HCT116 (cell line): ENCODE measurements at regions not wholly inside any gene's neighbourhood (a gene's known extent, or its start where the extent isn't known, plus 50 kb on each side); places are given as distances from the start of the nearest gene placed in this dataset.

Experiments
- ATAC-seq: fragments of 200-7000 bp; cut with Tn5 transposase; 2 replicates; pipeline ENCODE4 v1.9.1; 2020; ENCODE audit warnings: mild to moderate bottlenecking, moderate library complexity
- BruUV-seq: library from RNA; stranded (reverse); fragments of 400-500 nt; replicated peaks from 2 replicates; lab custom pipeline; 2021; lab: Mats Ljungman, UMichigan
- CTCF ChIA-PET: fragments of 300-600 bp; sonication (Branson Sonifier 250); formaldehyde crosslinking; loops from one replicate; lab custom pipeline; 2021; ENCODE audit warnings: antibody characterized with exemption; lab: Charles Lee
- POLR2A ChIA-PET: fragments of 300-600, 350-600 bp; sonication (Branson Sonifier 250); formaldehyde crosslinking; loops from one replicate; lab custom pipeline; 2021; ENCODE audit warnings: antibody characterized with exemption; lab: Charles Lee
- RAD21 ChIA-PET, 2 experiments: fragments of 300-600 bp; sonication (Branson Sonifier 250); formaldehyde crosslinking; loops; one replicate each; lab custom pipeline; 2023; ENCODE audit warnings: low total read pairs in 2 of 2; ENCODE audit not compliant: uncharacterized antibody in 2 of 2, unreplicated experiment in 2 of 2, low non-redundant PET in 1 of 2; lab: Charles Lee
- DNase-seq: peaks from one replicate; pipeline ENCODE4 v3.0.0-alpha.2; 2010; ENCODE audit warnings: low read depth, low spot score
- H2AFZ ChIP-seq: fragments of 200-600 bp; shearing (Covaris generic), sonication (generic); 2 replicates; pipeline ENCODE4 v1.6.1; 2017; ENCODE audit warnings: low read depth, mixed run types, mixed read lengths, antibody characterized with exemption, low read length; ENCODE audit not compliant: poor library complexity, severe bottlenecking
- H3K27ac ChIP-seq: 2 replicates; pipeline ENCODE4 v1.5.1; 2012; ENCODE audit warnings: low read depth, low read length
- H3K27me3 ChIP-seq: fragments of 200-600 bp; sonication (generic); 2 replicates; pipeline ENCODE4 v1.6.1; 2016; ENCODE audit warnings: mixed run types, low read length, mixed read lengths; ENCODE audit not compliant: insufficient read depth
- H3K36me3 ChIP-seq, 2 experiments: fragments of 200-500 bp in 1 of 2; fragments of 200-600 bp in 1 of 2; sonication (Bioruptor generic) in 1 of 2; sonication (generic) in 1 of 2; 2 replicates each; pipeline versions ENCODE4 v1.5.1 to v1.6.1; 2014 to 2016; ENCODE audit warnings: low read length in 2 of 2, inconsistent platforms in 1 of 2, mixed read lengths in 1 of 2, mixed run types in 1 of 2; ENCODE audit not compliant: insufficient read depth in 2 of 2, control insufficient read depth in 1 of 2
- H3K4me1 ChIP-seq, 2 experiments: fragments of 200-600 bp in 1 of 2; sonication (generic) in 1 of 2; 2 replicates each; pipeline versions ENCODE4 v1.5.1 to v1.6.1; 2012 to 2017; ENCODE audit warnings: low read length in 2 of 2, inconsistent platforms in 1 of 2, mild to moderate bottlenecking in 1 of 2, mixed read lengths in 1 of 2, mixed run types in 1 of 2, moderate library complexity in 1 of 2; ENCODE audit not compliant: insufficient read depth in 2 of 2, control insufficient read depth in 1 of 2
- H3K4me2 ChIP-seq: fragments of 200-600 bp; sonication (generic); 2 replicates; pipeline ENCODE4 v1.6.1; 2017; ENCODE audit warnings: mixed run types, low read length, mixed read lengths
- H3K4me3 ChIP-seq, 2 experiments: fragments of 200-600 bp in 1 of 2; sonication (generic) in 1 of 2; replicated peaks in 1 of 2; 2 replicates each; pipeline ENCODE4 v1.5.1; 2011 to 2016; ENCODE audit warnings: low read length in 2 of 2, control low read depth in 1 of 2, low read depth in 1 of 2, mild to moderate bottlenecking in 1 of 2, mixed read lengths in 1 of 2, mixed run types in 1 of 2
- H3K79me2 ChIP-seq: fragments of 200-600 bp; sonication (generic); 2 replicates; pipeline ENCODE4 v1.6.1; 2017; ENCODE audit warnings: mild to moderate bottlenecking, mixed run types, low read length, moderate library complexity, mixed read lengths; ENCODE audit not compliant: insufficient read depth
- H3K9ac ChIP-seq: fragments of 200-600 bp; sonication (generic); 2 replicates; pipeline ENCODE4 v1.6.1; 2016; ENCODE audit warnings: low read length, mixed read lengths
- H3K9me2 ChIP-seq: fragments of 200-600 bp; sonication (generic), shearing (Covaris generic); 2 replicates; pipeline ENCODE4 v1.6.1; 2017; ENCODE audit warnings: mixed run types, mild to moderate bottlenecking, moderate library complexity; ENCODE audit not compliant: insufficient read depth
- H3K9me3 ChIP-seq, 2 experiments: fragments of 200-500 bp in 1 of 2; fragments of 200-600 bp in 1 of 2; sonication (Bioruptor generic) in 1 of 2; sonication (generic) in 1 of 2; 2 replicates each; pipeline ENCODE4 v1.6.1; 2014 to 2017; ENCODE audit warnings: low read length in 2 of 2, mixed read lengths in 2 of 2, inconsistent platforms in 1 of 2, low read depth in 1 of 2, mild to moderate bottlenecking in 1 of 2, mixed run types in 1 of 2, moderate library complexity in 1 of 2; ENCODE audit not compliant: control insufficient read depth in 1 of 2, insufficient read depth in 1 of 2
- H4K20me1 ChIP-seq: fragments of 200-600 bp; sonication (generic), shearing (Covaris generic); 2 replicates; pipeline ENCODE4 v1.6.1; 2017; ENCODE audit warnings: mixed run types, mild to moderate bottlenecking, moderate library complexity; ENCODE audit not compliant: insufficient read depth
- ATF3 ChIP-seq: IDR thresholded peaks from 2 replicates; pipeline ENCODE4 v1.6.1; 2012
- CEBPB ChIP-seq: IDR thresholded peaks from 2 replicates; pipeline ENCODE4 v1.6.1; 2012; ENCODE audit warnings: low read depth
- CTCF ChIP-seq, 3 experiments: fragments of 200-600 bp in 1 of 3; sonication (generic) in 1 of 3; IDR thresholded peaks in 2 of 3; conservative IDR thresholded peaks in 1 of 3; 2 replicates each; pipeline ENCODE4 v1.5.1; 2012 to 2017; ENCODE audit warnings: low read depth in 2 of 3, low read length in 2 of 3, antibody characterized with exemption in 1 of 3, borderline replicate concordance in 1 of 3, control low read depth in 1 of 3, mild to moderate bottlenecking in 1 of 3, mixed read lengths in 1 of 3, mixed run types in 1 of 3, moderate library complexity in 1 of 3; ENCODE audit not compliant: insufficient read depth in 1 of 3
- EGR1 ChIP-seq: IDR thresholded peaks from 2 replicates; pipeline ENCODE4 v1.6.1; 2012; ENCODE audit warnings: low read depth
- ELF1 ChIP-seq: IDR thresholded peaks from 2 replicates; pipeline ENCODE4 v1.6.1; 2012; ENCODE audit warnings: low read depth, borderline replicate concordance
- EZH2 ChIP-seq: fragments of 200-600 bp; sonication (generic); IDR thresholded peaks from 2 replicates; pipeline ENCODE4 v1.6.1; 2017; ENCODE audit warnings: antibody characterized with exemption, mixed run types
- EZH2phosphoT487 ChIP-seq: fragments of 200-600 bp; IDR thresholded peaks from 2 replicates; pipeline ENCODE4 v1.6.1; 2018; ENCODE audit warnings: antibody characterized with exemption, borderline replicate concordance
- FOSL1 ChIP-seq: IDR thresholded peaks from 2 replicates; pipeline ENCODE4 v1.6.1; 2012; ENCODE audit warnings: low read depth
- JUND ChIP-seq: IDR thresholded peaks from 2 replicates; pipeline ENCODE4 v1.6.1; 2012
- MAX ChIP-seq: IDR thresholded peaks from 2 replicates; pipeline ENCODE4 v1.6.1; 2012
- POLR2A ChIP-seq: IDR thresholded peaks from 2 replicates; pipeline ENCODE4 v1.7.0; 2011; ENCODE audit warnings: borderline replicate concordance; ENCODE audit not compliant: insufficient read depth, insufficient read length; ENCODE audit errors: extremely low read depth
- POLR2AphosphoS5 ChIP-seq: IDR thresholded peaks from 2 replicates; pipeline ENCODE4 v1.6.1; 2011; ENCODE audit warnings: mild to moderate bottlenecking, low read depth, low read length, moderate library complexity
- RAD21 ChIP-seq: IDR thresholded peaks from 2 replicates; pipeline ENCODE4 v1.6.1; 2012; ENCODE audit warnings: low read depth, mild to moderate bottlenecking
- REST ChIP-seq: IDR thresholded peaks from 2 replicates; pipeline ENCODE4 v1.6.1; 2012; ENCODE audit warnings: low read depth
- SIN3A ChIP-seq: IDR thresholded peaks from 2 replicates; pipeline ENCODE4 v1.6.1; 2012; ENCODE audit warnings: low read depth
- SP1 ChIP-seq: IDR thresholded peaks from 2 replicates; pipeline ENCODE4 v1.6.1; 2012; ENCODE audit warnings: low read depth
- SRF ChIP-seq: IDR thresholded peaks from 2 replicates; pipeline ENCODE4 v1.6.1; 2012; ENCODE audit warnings: low read depth
- TCF7L2 ChIP-seq: IDR thresholded peaks from 2 replicates; pipeline ENCODE4 v1.7.0; 2011; ENCODE audit warnings: borderline replicate concordance, inconsistent platforms; ENCODE audit not compliant: insufficient read depth, insufficient read length; ENCODE audit errors: extremely low read depth
- YY1 ChIP-seq: IDR thresholded peaks from 2 replicates; pipeline ENCODE4 v1.6.1; 2011; ENCODE audit warnings: low read length, low read depth, moderate library complexity, mild to moderate bottlenecking; ENCODE audit not compliant: insufficient replicate concordance; ENCODE audit errors: extremely low read depth
- ZBTB33 ChIP-seq: IDR thresholded peaks from 2 replicates; pipeline ENCODE4 v1.6.1; 2011; ENCODE audit warnings: mild to moderate bottlenecking, low read length, moderate library complexity; ENCODE audit not compliant: insufficient replicate concordance; ENCODE audit errors: extremely low read depth
- ZFX ChIP-seq: fragments of 450-650 bp; IDR thresholded peaks from 2 replicates; pipeline ENCODE4 v1.6.1; 2017
- ZNF274 ChIP-seq: fragments of 200-500 bp; sonication (Bioruptor generic); IDR thresholded peaks from 2 replicates; pipeline ENCODE4 v1.6.1; 2014; ENCODE audit warnings: mild to moderate bottlenecking, low read depth, low read length, inconsistent platforms
- intact Hi-C: fragments of 100-400 bp; cut with micrococcal nuclease; formaldehyde crosslinking; loops from 2 replicates; pipeline ENCODE4 v1.10.0; 2022

- Histone ChIP-seq H3K9me2 (no peaks in the 10 kb centered on the region), H3K9me3 (peaks cover 8% of the 10 kb centered on the region in 2 experiments; a peak in 2 of 4 replicates), H3K36me3 (peaks cover 0 to 5% of the 10 kb centered on the region in 2 experiments; a peak in 1 of 4 replicates), H3K4me3 (no peak overlapping the region), H2AFZ (no peak overlapping the region), H3K4me1 (peaks cover 13 to 46% of the 10 kb centered on the region in 2 experiments), H3K27ac (peak overlapping the region; percentile 59; the same call in 1 of the 2 replicates), H3K9ac (no peak overlapping the region), H3K27me3 (no peaks in the 10 kb centered on the region), H3K79me2 (no peaks in the 10 kb centered on the region), H3K4me2 (no peak overlapping the region), H4K20me1 (no peaks in the 10 kb centered on the region)
- DNase-seq, result no peak
- ChIA-PET RAD21 (no interaction called here), POLR2A (no interaction called here), CTCF (no interaction called here)
- no TSS peak for BruUV-seq
- no peak for ATAC-seq
- intact Hi-C loops, result no loop called here
- TF ChIP-seq MAX (no peak), POLR2AphosphoS5 (no peak; the same call in 1 of the 2 replicates), CEBPB (no peak), ZNF274 (no peak), ZBTB33 (no peak), YY1 (no peak), ZFX (no peak), RAD21 (no peak), EZH2 (no peak), ELF1 (no peak), TCF7L2 (no peak), FOSL1 (no peak), CTCF (IDR thresholded peaks at IDR 0.05 in 2 of 3, conservative IDR thresholded peaks at IDR 0.05 in 1 of 3; ENCODE audit: borderline replicate concordance in 1 of 3, insufficient read depth in 1 of 3, low read depth in 2 of 3, low read length in 2 of 3) (no peak), REST (no peak), SIN3A (no peak), EZH2phosphoT487 (no peak), POLR2A (no peak), SP1 (no peak; the same call in 1 of the 2 replicates), ATF3 (no peak), EGR1 (no peak), JUND (peak; percentile 11; the same call in 1 of the 2 replicates), SRF (peak; percentile 24; the same call in 1 of the 2 replicates)
Observed at GRCh38 chr2:226080334-226080733, 680.8 kb downstream of the NYAP2 start.
